Liver (tissue), 8 donors: ENCODE measurements at regions not wholly inside any gene's neighbourhood (a gene's known extent, or its start where the extent isn't known, plus 50 kb on each side); places are given as distances from the start of the nearest gene placed in this dataset.

Experiments
- DNase-seq: peaks from one replicate; pipeline ENCODE4 v3.0.0-alpha.2; 2017; ENCODE audit warnings: low spot score
- H3K27ac ChIP-seq, 2 donors: one replicate each; pipeline ENCODE4 v1.7.0; 2013; ENCODE audit warnings: inconsistent platforms in 2 of 2, low read length in 2 of 2, control low read depth in 1 of 2, low read depth in 1 of 2, mild to moderate bottlenecking in 1 of 2
- H3K27me3 ChIP-seq, 4 donors: one replicate each; pipeline versions ENCODE4 v1.6.1 to v1.7.0; 2013; ENCODE audit warnings: low read length in 3 of 4, inconsistent platforms in 1 of 4, mild to moderate bottlenecking in 1 of 4, moderate library complexity in 1 of 4; ENCODE audit not compliant: control insufficient read depth in 4 of 4, insufficient read depth in 4 of 4
- H3K36me3 ChIP-seq, 4 donors: one replicate each; pipeline versions ENCODE4 v1.6.1 to v1.7.0; 2013; ENCODE audit warnings: low read length in 3 of 4, mild to moderate bottlenecking in 3 of 4, low read depth in 1 of 4, moderate library complexity in 1 of 4; ENCODE audit not compliant: control insufficient read depth in 4 of 4, insufficient read depth in 3 of 4
- H3K4me1 ChIP-seq, 4 donors: one replicate each; pipeline versions ENCODE4 v1.6.1 to v1.7.0; 2013; ENCODE audit warnings: low read length in 3 of 4, mild to moderate bottlenecking in 3 of 4, moderate library complexity in 1 of 4; ENCODE audit not compliant: control insufficient read depth in 4 of 4, insufficient read depth in 4 of 4
- H3K4me3 ChIP-seq, 3 donors: one replicate each; pipeline versions ENCODE4 v1.6.1 to v1.7.0; 2013; ENCODE audit warnings: low read length in 3 of 3, control low read depth in 1 of 3, low read depth in 1 of 3, mild to moderate bottlenecking in 1 of 3
- H3K9ac ChIP-seq, 2 donors: one replicate each; pipeline ENCODE4 v1.7.0; 2013; ENCODE audit warnings: low read length in 2 of 2, mild to moderate bottlenecking in 2 of 2, moderate library complexity in 2 of 2, control low read depth in 1 of 2, low read depth in 1 of 2
- H3K9me3 ChIP-seq, 4 donors: one replicate each; pipeline versions ENCODE4 v1.6.1 to v1.7.0; 2013; ENCODE audit warnings: low read length in 3 of 4; ENCODE audit not compliant: control insufficient read depth in 4 of 4
- EGR1 ChIP-seq, 2 donors: IDR thresholded peaks; 2 replicates each; pipeline ENCODE4 v1.6.1; 2016 to 2018; ENCODE audit warnings: antibody characterized with exemption in 2 of 2, low read depth in 2 of 2
- FOXA1 ChIP-seq: IDR thresholded peaks from 2 replicates; pipeline ENCODE4 v1.6.1; 2016; ENCODE audit warnings: antibody characterized with exemption
- FOXA2 ChIP-seq: IDR thresholded peaks from 2 replicates; pipeline ENCODE4 v1.6.1; 2016; ENCODE audit warnings: antibody characterized with exemption
- GABPA ChIP-seq, 2 donors: IDR thresholded peaks in 1 of 2; conservative IDR thresholded peaks in 1 of 2; 2 replicates each; pipeline ENCODE4 v1.6.1; 2016; ENCODE audit warnings: antibody characterized with exemption in 2 of 2, mild to moderate bottlenecking in 1 of 2, moderate library complexity in 1 of 2
- HNF4A ChIP-seq, 2 donors: conservative IDR thresholded peaks; 2 replicates each; pipeline ENCODE4 v1.6.1; 2016; ENCODE audit warnings: antibody characterized with exemption in 2 of 2, mild to moderate bottlenecking in 2 of 2
- MAX ChIP-seq: IDR thresholded peaks from 2 replicates; pipeline ENCODE4 v1.6.1; 2016; ENCODE audit warnings: antibody characterized with exemption
- NR2F2 ChIP-seq: IDR thresholded peaks from 2 replicates; pipeline ENCODE4 v1.6.1; 2016; ENCODE audit warnings: antibody characterized with exemption
- RAD21 ChIP-seq, 2 donors: IDR thresholded peaks; 2 replicates each; pipeline ENCODE4 v1.6.1; 2016; ENCODE audit warnings: antibody characterized with exemption in 2 of 2, mild to moderate bottlenecking in 2 of 2
- REST ChIP-seq: IDR thresholded peaks from 2 replicates; pipeline ENCODE4 v1.6.1; 2016; ENCODE audit warnings: antibody characterized with exemption, mild to moderate bottlenecking
- SP1 ChIP-seq: IDR thresholded peaks from 2 replicates; pipeline ENCODE4 v1.6.1; 2018; ENCODE audit warnings: antibody characterized with exemption, mild to moderate bottlenecking
- TAF1 ChIP-seq: conservative IDR thresholded peaks from 2 replicates; pipeline ENCODE4 v1.6.1; 2016; ENCODE audit warnings: antibody characterized with exemption, mild to moderate bottlenecking
- YY1 ChIP-seq: IDR thresholded peaks from 2 replicates; pipeline ENCODE4 v1.6.1; 2016; ENCODE audit warnings: antibody characterized with exemption, mild to moderate bottlenecking
- WGBS: extraction: QIAGEN DNeasy Blood & Tissue Kit; methylation state at CpG from one replicate; pipeline ENCODE4 v1.1.7; 2013; 5-methylcytosine and 5-hydroxymethylcytosine counted together
- TF ChIP-seq, protein P1 (sequence below): IDR thresholded peaks from 2 replicates; pipeline ENCODE4 v1.6.1; 2016; ENCODE audit warnings: antibody characterized with exemption
- TF ChIP-seq, protein P2 (sequence below): IDR thresholded peaks from 2 replicates; pipeline ENCODE4 v1.6.1; 2016; ENCODE audit warnings: antibody characterized with exemption
- TF ChIP-seq, protein P3 (sequence below): fragments of 150-350 bp; IDR thresholded peaks from 2 replicates; pipeline ENCODE4 v1.5.1; 2017; ENCODE audit warnings: improper control_type of control experiment, low read depth, low read length; ENCODE audit not compliant: missing input control
- donor health status: healthy.
- donor health status: healthy.
- donor health status: healthy.
- donor health status: healthy.
- donor health status: healthy.

DNA sequence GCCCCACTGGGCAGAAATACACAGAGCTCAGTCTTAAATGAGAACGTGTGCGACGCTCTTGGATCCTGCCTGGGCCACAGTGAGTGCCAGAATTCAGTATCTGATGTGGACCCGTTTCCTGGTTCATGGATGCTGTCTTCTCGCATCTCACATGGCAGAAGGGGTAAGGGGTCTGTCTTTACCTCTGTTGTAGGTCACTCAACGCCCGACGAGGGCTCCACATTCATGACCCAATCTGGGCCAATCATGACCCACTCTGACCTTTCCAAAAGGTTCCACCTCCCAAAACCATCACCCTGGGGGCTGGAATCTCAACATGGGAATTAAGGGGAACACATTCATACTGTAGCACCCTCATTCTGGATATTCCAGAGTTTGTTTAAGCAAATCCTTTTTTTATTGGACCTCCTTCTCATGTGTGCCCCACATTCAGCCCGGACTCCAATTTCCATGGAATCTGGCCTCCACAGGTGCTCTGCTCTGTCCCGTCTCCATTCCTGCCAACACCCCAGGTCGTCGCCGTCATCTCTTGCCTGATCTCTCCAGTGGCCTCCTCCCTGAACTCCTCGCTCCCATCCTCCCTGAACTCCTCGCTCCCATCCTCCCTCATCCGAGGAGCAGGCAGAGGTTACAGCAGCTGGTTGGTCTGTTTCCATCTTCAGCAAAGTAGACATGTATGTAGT, 78.9 kb upstream of the OTOS start:
- DNase-seq = no peak
- no peaks in the 10 kb centered on the region for H3K4me1 ChIP-seq
- WGBS = 81% methylated on average over 16 of the region's 16 CpGs

More for the DNA sequence above, 78.9 kb upstream of the OTOS start:
- Histone ChIP-seq H3K9ac (no peak overlapping the region), H3K27ac (no peak overlapping the region), H3K36me3 (no peaks in the 10 kb centered on the region), H3K4me3 (no peak overlapping the region), H3K27me3 (peaks cover 0 to 8% (median 0%) of the 10 kb centered on the region in 4 donors), H3K9me3 (no peaks in the 10 kb centered on the region)
- TF ChIP-seq, protein P1, sequence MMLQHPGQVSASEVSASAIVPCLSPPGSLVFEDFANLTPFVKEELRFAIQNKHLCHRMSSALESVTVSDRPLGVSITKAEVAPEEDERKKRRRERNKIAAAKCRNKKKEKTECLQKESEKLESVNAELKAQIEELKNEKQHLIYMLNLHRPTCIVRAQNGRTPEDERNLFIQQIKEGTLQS = no peak
- TF ChIP-seq, protein P2, sequence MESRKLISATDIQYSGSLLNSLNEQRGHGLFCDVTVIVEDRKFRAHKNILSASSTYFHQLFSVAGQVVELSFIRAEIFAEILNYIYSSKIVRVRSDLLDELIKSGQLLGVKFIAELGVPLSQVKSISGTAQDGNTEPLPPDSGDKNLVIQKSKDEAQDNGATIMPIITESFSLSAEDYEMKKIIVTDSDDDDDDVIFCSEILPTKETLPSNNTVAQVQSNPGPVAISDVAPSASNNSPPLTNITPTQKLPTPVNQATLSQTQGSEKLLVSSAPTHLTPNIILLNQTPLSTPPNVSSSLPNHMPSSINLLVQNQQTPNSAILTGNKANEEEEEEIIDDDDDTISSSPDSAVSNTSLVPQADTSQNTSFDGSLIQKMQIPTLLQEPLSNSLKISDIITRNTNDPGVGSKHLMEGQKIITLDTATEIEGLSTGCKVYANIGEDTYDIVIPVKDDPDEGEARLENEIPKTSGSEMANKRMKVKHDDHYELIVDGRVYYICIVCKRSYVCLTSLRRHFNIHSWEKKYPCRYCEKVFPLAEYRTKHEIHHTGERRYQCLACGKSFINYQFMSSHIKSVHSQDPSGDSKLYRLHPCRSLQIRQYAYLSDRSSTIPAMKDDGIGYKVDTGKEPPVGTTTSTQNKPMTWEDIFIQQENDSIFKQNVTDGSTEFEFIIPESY = no peak
- TF ChIP-seq GABPA (IDR thresholded peaks at IDR 0.05 in 1 of 2, conservative IDR thresholded peaks at IDR 0.05 in 1 of 2) (no peak), MAX (no peak), NR2F2 (no peak), SP1 (no peak), EGR1 (IDR thresholded peaks at IDR 0.05; ENCODE audit: low read depth in 2 of 2) (no peak), YY1 (no peak), REST (no peak), RAD21 (IDR thresholded peaks at IDR 0.05) (no peak), TAF1 (no peak), FOXA2 (no peak), FOXA1 (no peak), HNF4A (conservative IDR thresholded peaks at IDR 0.05) (no peak)
- TF ChIP-seq, protein P3, sequence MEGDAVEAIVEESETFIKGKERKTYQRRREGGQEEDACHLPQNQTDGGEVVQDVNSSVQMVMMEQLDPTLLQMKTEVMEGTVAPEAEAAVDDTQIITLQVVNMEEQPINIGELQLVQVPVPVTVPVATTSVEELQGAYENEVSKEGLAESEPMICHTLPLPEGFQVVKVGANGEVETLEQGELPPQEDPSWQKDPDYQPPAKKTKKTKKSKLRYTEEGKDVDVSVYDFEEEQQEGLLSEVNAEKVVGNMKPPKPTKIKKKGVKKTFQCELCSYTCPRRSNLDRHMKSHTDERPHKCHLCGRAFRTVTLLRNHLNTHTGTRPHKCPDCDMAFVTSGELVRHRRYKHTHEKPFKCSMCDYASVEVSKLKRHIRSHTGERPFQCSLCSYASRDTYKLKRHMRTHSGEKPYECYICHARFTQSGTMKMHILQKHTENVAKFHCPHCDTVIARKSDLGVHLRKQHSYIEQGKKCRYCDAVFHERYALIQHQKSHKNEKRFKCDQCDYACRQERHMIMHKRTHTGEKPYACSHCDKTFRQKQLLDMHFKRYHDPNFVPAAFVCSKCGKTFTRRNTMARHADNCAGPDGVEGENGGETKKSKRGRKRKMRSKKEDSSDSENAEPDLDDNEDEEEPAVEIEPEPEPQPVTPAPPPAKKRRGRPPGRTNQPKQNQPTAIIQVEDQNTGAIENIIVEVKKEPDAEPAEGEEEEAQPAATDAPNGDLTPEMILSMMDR = no peak
